OCI-LY7 (cell line): ENCODE measurements at regions not wholly inside any gene's neighbourhood (a gene's known extent, or its start where the extent isn't known, plus 50 kb on each side); places are given as distances from the start of the nearest gene placed in this dataset.

ENCODE experiments used
- BruUV-seq: library from RNA; stranded (reverse); fragments of 400-500 nt; replicated peaks from 2 replicates; lab custom pipeline; 2021; lab: Mats Ljungman, UMichigan
- CTCF ChIA-PET: fragments of 300-600 bp; sonication (Branson Sonifier 250); formaldehyde crosslinking; loops from one replicate; lab custom pipeline; 2022; ENCODE audit warnings: antibody characterized with exemption; ENCODE audit not compliant: unreplicated experiment; lab: Charles Lee
- POLR2A ChIA-PET: fragments of 300-600 bp; sonication (Branson Sonifier 250); formaldehyde crosslinking; loops from one replicate; lab custom pipeline; 2022; ENCODE audit warnings: antibody characterized with exemption; lab: Charles Lee
- DNase-seq: peaks from one replicate; pipeline ENCODE4 v3.0.0-alpha.2; 2015; ENCODE audit warnings: low spot score
- H2AFZ ChIP-seq: fragments of 200-600 bp; sonication (generic), shearing (Covaris generic); 2 replicates; pipeline ENCODE4 v1.6.1; 2014; ENCODE audit warnings: mild to moderate bottlenecking, antibody characterized with exemption, low read length, moderate library complexity
- H3K27ac ChIP-seq: fragments of 200-600 bp; sonication (generic); 2 replicates; pipeline ENCODE4 v1.5.1; 2014; ENCODE audit warnings: mixed run types, low read depth, mild to moderate bottlenecking, moderate library complexity, low read length, inconsistent platforms; ENCODE audit not compliant: poor library complexity, severe bottlenecking
- H3K36me3 ChIP-seq: fragments of 200-600 bp; sonication (generic); 2 replicates; pipeline ENCODE4 v1.6.1; 2014; ENCODE audit warnings: mild to moderate bottlenecking, antibody characterized with exemption, low read length, moderate library complexity, mixed read lengths; ENCODE audit not compliant: insufficient read depth
- H3K4me1 ChIP-seq: fragments of 200-600 bp; sonication (generic); 2 replicates; pipeline ENCODE4 v1.5.1; 2014; ENCODE audit warnings: mild to moderate bottlenecking, low read length; ENCODE audit not compliant: insufficient read depth, poor library complexity, severe bottlenecking
- H3K4me2 ChIP-seq: fragments of 200-600 bp; sonication (generic); 2 replicates; pipeline ENCODE4 v1.6.1; 2014; ENCODE audit warnings: mild to moderate bottlenecking, low read length
- H3K4me3 ChIP-seq: fragments of 200-600 bp; sonication (generic); 2 replicates; pipeline ENCODE4 v1.5.1; 2014; ENCODE audit warnings: mild to moderate bottlenecking, low read depth, low read length; ENCODE audit not compliant: poor library complexity, severe bottlenecking
- H3K79me2 ChIP-seq: fragments of 200-600 bp; sonication (generic); 2 replicates; pipeline ENCODE4 v1.6.1; 2016; ENCODE audit warnings: low read depth, mild to moderate bottlenecking, low read length, moderate library complexity, mixed read lengths; ENCODE audit not compliant: insufficient read depth
- H3K9me2 ChIP-seq: fragments of 200-600 bp; sonication (generic); 2 replicates; pipeline ENCODE4 v1.6.1; 2016; ENCODE audit warnings: mild to moderate bottlenecking, low read length, mixed read lengths; ENCODE audit not compliant: insufficient read depth
- H3K9me3 ChIP-seq: fragments of 200-600 bp; sonication (generic); 2 replicates; pipeline ENCODE4 v1.6.1; 2014; ENCODE audit warnings: mild to moderate bottlenecking, mixed run types, low read length, mixed read lengths
- H4K20me1 ChIP-seq: fragments of 200-600 bp; sonication (generic); 2 replicates; pipeline ENCODE4 v1.6.1; 2014; ENCODE audit warnings: mild to moderate bottlenecking, antibody characterized with exemption, low read length, moderate library complexity, mixed read lengths; ENCODE audit not compliant: insufficient read depth
- CTCF ChIP-seq: fragments of 200-600 bp; sonication (generic); conservative IDR thresholded peaks from 2 replicates; pipeline ENCODE4 v1.5.1; 2014; ENCODE audit warnings: mild to moderate bottlenecking, antibody characterized with exemption, low read length, moderate library complexity, mixed read lengths
- EZH2phosphoT487 ChIP-seq: fragments of 200-600 bp; sonication (generic); IDR thresholded peaks from 2 replicates; pipeline ENCODE4 v1.6.1; 2018; ENCODE audit warnings: low read depth, borderline replicate concordance, mild to moderate bottlenecking, mixed run types, antibody characterized with exemption, low read length, moderate library complexity, mixed read lengths
- intact Hi-C: fragments of 100-400 bp; cut with micrococcal nuclease; formaldehyde crosslinking; loops from one replicate; pipeline ENCODE4 v1.10.0; 2022; ENCODE audit not compliant: unreplicated experiment

DNA sequence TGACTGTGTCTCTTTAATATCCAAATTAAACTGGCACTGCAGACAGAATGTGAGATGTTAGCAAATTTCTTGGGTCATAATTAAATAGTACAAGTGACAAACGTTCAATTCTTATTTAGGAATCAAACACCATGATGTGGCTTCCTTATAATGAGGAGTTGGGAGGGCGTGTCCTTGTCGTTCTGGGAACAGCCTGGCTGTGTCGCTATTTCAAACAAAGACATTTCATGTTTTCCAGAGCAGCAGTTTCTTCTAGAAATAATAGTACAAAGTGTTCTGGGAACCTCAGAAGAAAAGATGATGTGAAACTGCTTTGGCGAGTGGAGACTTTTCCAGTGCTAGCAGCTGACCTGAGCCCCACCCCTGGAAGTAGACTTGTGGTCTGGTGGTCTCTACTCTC lies 301.7 kb upstream of the N4BP1 start:
- BruUV-seq: no TSS peak
- no peak overlapping the region for H3K4me2 ChIP-seq
- H3K9me3 ChIP-seq: no peaks in the 10 kb centered on the region
- H3K4me1 ChIP-seq: peaks cover 3% of the 10 kb centered on the region
- TF ChIP-seq CTCF: peak; percentile 46
- no peak for TF ChIP-seq EZH2phosphoT487
- H3K9me2 ChIP-seq: no peaks in the 10 kb centered on the region
- H3K79me2 ChIP-seq: no peaks in the 10 kb centered on the region
- H3K27ac ChIP-seq: no peak overlapping the region
- H4K20me1 ChIP-seq: no peaks in the 10 kb centered on the region; the same call in 1 of the 2 replicates
- H3K4me3 ChIP-seq: no peak overlapping the region
- POLR2A ChIA-PET: no interaction called here
- intact Hi-C loops: no loop called here
- DNase-seq: no peak
- H3K36me3 ChIP-seq: no peaks in the 10 kb centered on the region
- CTCF ChIA-PET: no interaction called here
- no peak overlapping the region for H2AFZ ChIP-seq

GRCh38 chr16:48910214-48910613 lies 300.2 kb upstream of the N4BP1 start:
- H2AFZ ChIP-seq: no peak overlapping the region
- no peak overlapping the region for H3K4me3 ChIP-seq
- H3K4me1 ChIP-seq: peaks cover 3% of the 10 kb centered on the region
- intact Hi-C loops: no loop called here
- no TSS peak for BruUV-seq
- no peaks in the 10 kb centered on the region for H4K20me1 ChIP-seq
- no peaks in the 10 kb centered on the region for H3K9me2 ChIP-seq
- no peak overlapping the region for H3K27ac ChIP-seq
- ChIA-PET POLR2A (no interaction called here), CTCF (no interaction called here)
- no peak overlapping the region for H3K4me2 ChIP-seq
- no peaks in the 10 kb centered on the region for H3K79me2 ChIP-seq
- TF ChIP-seq EZH2phosphoT487 (no peak), CTCF (no peak)
- H3K9me3 ChIP-seq: no peaks in the 10 kb centered on the region
- no peak for DNase-seq
- no peaks in the 10 kb centered on the region for H3K36me3 ChIP-seq

- Histone ChIP-seq H3K4me2 (no peak overlapping the region), H3K9me3 (no peaks in the 10 kb centered on the region), H3K36me3 (no peaks in the 10 kb centered on the region), H3K9me2 (no peaks in the 10 kb centered on the region), H3K79me2 (no peaks in the 10 kb centered on the region), H2AFZ (no peak overlapping the region), H3K27ac (no peak overlapping the region), H3K4me1 (peaks cover 3% of the 10 kb centered on the region), H4K20me1 (no peaks in the 10 kb centered on the region), H3K4me3 (no peak overlapping the region)
- intact Hi-C loops: no loop called here
- ChIA-PET POLR2A (no interaction called here), CTCF (no interaction called here)
- BruUV-seq: no TSS peak
- DNase-seq: no peak
- TF ChIP-seq EZH2phosphoT487 (no peak), CTCF (no peak)
These were observed 299.3 kb upstream of the N4BP1 start for GRCh38 chr16:48909231-48909630.
